GM23338 (cell line): ENCODE measurements at regions not wholly inside any gene's neighbourhood (a gene's known extent, or its start where the extent isn't known, plus 50 kb on each side); places are given as distances from the start of the nearest gene placed in this dataset.

ENCODE experiments used
- ATAC-seq: fragments of 200-7000 bp; cut with Tn5 transposase; 3 replicates; pipeline ENCODE4 v1.9.1; 2020
- DNase-seq: peaks from one replicate; pipeline ENCODE4 v3.0.0-alpha.2; 2015; ENCODE audit warnings: low spot score
- H2AFZ ChIP-seq: fragments of 200-600 bp; sonication (generic); 2 replicates; pipeline ENCODE4 v1.8.0; 2016; ENCODE audit warnings: antibody characterized with exemption, mild to moderate bottlenecking, moderate library complexity
- H3F3A ChIP-seq: fragments of 200-600 bp; sonication (generic); replicated peaks from 2 replicates; pipeline ENCODE4 v1.8.0; 2017; ENCODE audit warnings: antibody characterized with exemption, mixed run types, low read depth
- H3K27ac ChIP-seq: fragments of 200-600 bp; sonication (generic); 2 replicates; pipeline ENCODE4 v1.6.1; 2016; ENCODE audit warnings: low read depth
- H3K27me3 ChIP-seq: fragments of 200-600 bp; sonication (generic); 2 replicates; pipeline ENCODE4 v1.8.0; 2016; ENCODE audit warnings: mild to moderate bottlenecking, mixed run types, moderate library complexity; ENCODE audit not compliant: insufficient read depth
- H3K36me3 ChIP-seq: fragments of 200-600 bp; sonication (generic); 2 replicates; pipeline ENCODE4 v1.8.0; 2016; ENCODE audit warnings: mild to moderate bottlenecking; ENCODE audit not compliant: insufficient read depth
- H3K4me1 ChIP-seq: fragments of 200-600 bp; sonication (generic); 2 replicates; pipeline ENCODE4 v1.8.0; 2016; ENCODE audit warnings: mild to moderate bottlenecking, moderate library complexity; ENCODE audit not compliant: insufficient read depth
- H3K4me2 ChIP-seq: fragments of 200-600 bp; sonication (generic); 2 replicates; pipeline ENCODE4 v1.7.1; 2017; ENCODE audit warnings: mixed run types
- H3K4me3 ChIP-seq: fragments of 200-600 bp; sonication (generic); 2 replicates; pipeline ENCODE4 v1.6.1; 2016; ENCODE audit warnings: mixed run types
- H3K79me2 ChIP-seq: fragments of 200-600 bp; sonication (generic); replicated peaks from 2 replicates; pipeline ENCODE4 v1.8.0; 2017; ENCODE audit warnings: mild to moderate bottlenecking; ENCODE audit not compliant: insufficient read depth
- H3K9me2 ChIP-seq: fragments of 200-600 bp; sonication (generic); 2 replicates; pipeline ENCODE4 v1.8.0; 2017; ENCODE audit not compliant: insufficient read depth
- H4K20me1 ChIP-seq: fragments of 200-600 bp; sonication (generic); replicated peaks from 2 replicates; pipeline ENCODE4 v1.8.0; 2017; ENCODE audit warnings: mild to moderate bottlenecking; ENCODE audit not compliant: insufficient read depth
- H3K27ac Mint-ChIP-seq: 2 replicates; pipeline ENCODE4 v1.8.0; 2020; ENCODE audit warnings: inconsistent platforms, mild to moderate bottlenecking, moderate library complexity, mixed read lengths
- H3K27me3 Mint-ChIP-seq: 3 replicates; pipeline ENCODE4 v1.8.0; 2022; ENCODE audit warnings: low read depth, mild to moderate bottlenecking, moderate library complexity, mixed read lengths, inconsistent platforms; ENCODE audit not compliant: insufficient read depth, poor library complexity
- H3K36me3 Mint-ChIP-seq: 3 replicates; pipeline ENCODE4 v1.8.0; 2021; ENCODE audit warnings: low read depth, mild to moderate bottlenecking, inconsistent platforms, moderate library complexity, mixed read lengths
- H3K4me1 Mint-ChIP-seq: 3 replicates; pipeline ENCODE4 v1.8.0; 2020; ENCODE audit warnings: mild to moderate bottlenecking, inconsistent platforms, mixed read lengths
- H3K4me3 Mint-ChIP-seq: 3 replicates; pipeline ENCODE4 v1.8.0; 2021; ENCODE audit warnings: moderate library complexity, mild to moderate bottlenecking, inconsistent platforms, mixed read lengths
- H3K9me3 Mint-ChIP-seq: 3 replicates; pipeline ENCODE4 v1.8.0; 2020; ENCODE audit warnings: moderate library complexity, mild to moderate bottlenecking, inconsistent platforms, mixed read lengths
- CREB1 ChIP-seq: fragments of 250-450 bp; sonication (Bioruptor Pico); IDR thresholded peaks from 2 replicates; pipeline ENCODE4 v1.5.0; 2020; ENCODE audit warnings: low read depth, mild to moderate bottlenecking, moderate library complexity
- CTCF ChIP-seq, 2 experiments: fragments of 200-600 bp in 1 of 2; sonication (generic) in 1 of 2; conservative IDR thresholded peaks; 2 replicates each; pipeline versions ENCODE4 v1.5.1 to v1.6.1; 2016 to 2017; ENCODE audit warnings: antibody characterized with exemption in 2 of 2, low read depth in 2 of 2, mild to moderate bottlenecking in 2 of 2, moderate library complexity in 1 of 2
- ETS1 ChIP-seq: IDR thresholded peaks from 2 replicates; pipeline ENCODE4 v1.6.1; 2016; ENCODE audit warnings: antibody characterized with exemption
- EZH2 ChIP-seq: fragments of 200-600 bp; sonication (generic); IDR thresholded peaks from one replicate; pipeline ENCODE4 v1.8.0; 2017; ENCODE audit warnings: antibody characterized with exemption, mild to moderate bottlenecking, low read depth; ENCODE audit not compliant: unreplicated experiment
- EZH2phosphoT487 ChIP-seq: fragments of 200-600 bp; sonication (generic); IDR thresholded peaks from one replicate; pipeline ENCODE4 v1.8.1; 2018; ENCODE audit warnings: antibody characterized with exemption; ENCODE audit not compliant: unreplicated experiment
- JUNB ChIP-seq: IDR thresholded peaks from one replicate; pipeline ENCODE4 v1.6.1; 2016; ENCODE audit warnings: antibody characterized with exemption; ENCODE audit not compliant: unreplicated experiment
- NANOG ChIP-seq: IDR thresholded peaks from 2 replicates; pipeline ENCODE4 v1.6.1; 2016; ENCODE audit warnings: antibody characterized with exemption, borderline replicate concordance
- POLR2AphosphoS5 ChIP-seq: IDR thresholded peaks from 2 replicates; pipeline ENCODE4 v1.6.1; 2016; ENCODE audit warnings: antibody characterized with exemption, low read depth
- REST ChIP-seq: IDR thresholded peaks from one replicate; pipeline ENCODE4 v1.6.1; 2018; ENCODE audit warnings: antibody characterized with exemption; ENCODE audit not compliant: unreplicated experiment
- STAT1 ChIP-seq: IDR thresholded peaks from one replicate; pipeline ENCODE4 v1.6.1; 2016; ENCODE audit warnings: antibody characterized with exemption; ENCODE audit not compliant: unreplicated experiment
- ZNF114 ChIP-seq: fragments of 250-450 bp; sonication (Bioruptor Pico); IDR thresholded peaks from 2 replicates; pipeline ENCODE4 v1.5.0; 2020; ENCODE audit warnings: mild to moderate bottlenecking, moderate library complexity
- ZNF331 ChIP-seq: fragments of 250-450 bp; sonication (Bioruptor Pico); IDR thresholded peaks from 2 replicates; pipeline ENCODE4 v1.5.0; 2020; ENCODE audit warnings: low read depth, mild to moderate bottlenecking, moderate library complexity
- ZNF462 ChIP-seq: fragments of 250-450 bp; sonication (Bioruptor Pico); IDR thresholded peaks from 2 replicates; pipeline ENCODE4 v1.5.0; 2020; ENCODE audit warnings: mild to moderate bottlenecking, moderate library complexity

GRCh38 chr1:232431748-232432147 lies 198.2 kb downstream of the SIPA1L2 start:
- Histone ChIP-seq H3K79me2 (no peaks in the 10 kb centered on the region), H3K4me2 (no peak overlapping the region), H3K27ac (no peak overlapping the region), H2AFZ (no peak overlapping the region), H3K9me2 (no peaks in the 10 kb centered on the region; the same call in 1 of the 2 replicates), H3F3A (no peaks in the 10 kb centered on the region), H3K4me1 (0 out of 2 replicates have a peak, but pooled peaks cover 5% of the 10 kb centered on the region), H3K27me3 (no peaks in the 10 kb centered on the region), H4K20me1 (no peaks in the 10 kb centered on the region), H3K4me3 (no peak overlapping the region), H3K36me3 (no peaks in the 10 kb centered on the region)
- no peak for TF ChIP-seq CREB1 (CRISPR knock-in tag)
- TF ChIP-seq ZNF114: no peak
- TF ChIP-seq ZNF331 (CRISPR knock-in tag): no peak
- no peak for TF ChIP-seq ETS1
- no peak for TF ChIP-seq NANOG
- TF ChIP-seq CTCF (conservative IDR thresholded peaks at IDR 0.05; ENCODE audit: low read depth in 2 of 2): no peak
- TF ChIP-seq JUNB: no peak
- TF ChIP-seq REST: no peak
- TF ChIP-seq ZNF462 (CRISPR knock-in tag): no peak
- TF ChIP-seq EZH2phosphoT487: no peak
- TF ChIP-seq STAT1: no peak
- no peak for TF ChIP-seq EZH2
- TF ChIP-seq POLR2AphosphoS5: no peak
- no peaks in the 10 kb centered on the region for H3K9me3 Mint-ChIP-seq
- ATAC-seq (no peak), DNase-seq (no peak)
- no peak overlapping the region for H3K27ac Mint-ChIP-seq
- H3K4me1 Mint-ChIP-seq: peaks cover 9% of the 10 kb centered on the region; the same call in 2 of the 3 replicates
- no peak overlapping the region for H3K4me3 Mint-ChIP-seq
- H3K27me3 Mint-ChIP-seq: peaks cover 4% of the 10 kb centered on the region
- H3K36me3 Mint-ChIP-seq: peaks cover 8% of the 10 kb centered on the region; the same call in 1 of the 3 replicates
